ENCODE measurements at regions not wholly inside any gene's neighbourhood (a gene's known extent, or its start where the extent isn't known, plus 50 kb on each side); places are given as distances from the start of the nearest gene placed in this dataset.

GRCh38 chrX:36501169-36501702 lies 506.9 kb upstream of the FAM47C start:
- no peak for TF ChIP-seq CTCF (IDR thresholded peaks at IDR 0.05)
- peaks cover 0 to 6% (median 0%) of the 10 kb centered on the region in 4 donors for H3K27me3 ChIP-seq
- intact Hi-C loops (cut with DNase I), result no loop called here
- no peaks in the 10 kb centered on the region for H3K4me1 ChIP-seq
- no peak for FAIRE-seq
- DNase-seq, result no peak
- no peak for ATAC-seq
- no peaks in the 10 kb centered on the region for H3K36me3 ChIP-seq
- H3K4me3 ChIP-seq, result no peak overlapping the region
- no peaks in the 10 kb centered on the region for H3K9me3 ChIP-seq
- 73 to 83% methylated on average over 8 of the region's 8 CpGs for WGBS, 2 donors
- no peak overlapping the region for H3K27ac ChIP-seq

GRCh38 chrX:36504625-36505024 lies 503.5 kb upstream of the FAM47C start:
- no peak for FAIRE-seq
- no peak for TF ChIP-seq CTCF (IDR thresholded peaks at IDR 0.05)

GRCh38 chrX:36508042-36508441 lies 500.1 kb upstream of the FAM47C start:
- ATAC-seq (no peak), DNase-seq (no peak), FAIRE-seq (no peak)
- Histone ChIP-seq H3K9me3 (no peaks in the 10 kb centered on the region), H3K4me3 (no peak overlapping the region), H3K36me3 (no peaks in the 10 kb centered on the region), H3K27me3 (peaks cover 0 to 12% (median 0%) of the 10 kb centered on the region in 4 donors), H3K4me1 (no peaks in the 10 kb centered on the region), H3K27ac (no peak overlapping the region)
- intact Hi-C loops (cut with DNase I), result no loop called here
- TF ChIP-seq CTCF (IDR thresholded peaks at IDR 0.05), result no peak
- 27 to 73% methylated on average over 1 of the region's 1 CpG for WGBS, 2 donors

More at GRCh38 chrX:36504625-36505024, 503.5 kb upstream of the FAM47C start:
- Histone ChIP-seq H3K4me1 (no peaks in the 10 kb centered on the region), H3K4me3 (no peak overlapping the region), H3K36me3 (no peaks in the 10 kb centered on the region), H3K27me3 (peaks cover 0 to 6% (median 0%) of the 10 kb centered on the region in 4 donors), H3K9me3 (no peaks in the 10 kb centered on the region), H3K27ac (no peak overlapping the region)
- no peak for ATAC-seq
- intact Hi-C loops (cut with DNase I), result no loop called here
- DNase-seq, result no peak

GRCh38 chrX:36510736-36511135 lies 497.4 kb upstream of the FAM47C start:
- no peak overlapping the region for H3K27ac ChIP-seq
- no peaks in the 10 kb centered on the region for H3K4me1 ChIP-seq
- intact Hi-C loops (cut with DNase I), result no loop called here
- no peaks in the 10 kb centered on the region for H3K9me3 ChIP-seq
- no peak for FAIRE-seq
- no peak for ATAC-seq
- DNase-seq, result no peak
- H3K36me3 ChIP-seq, result no peaks in the 10 kb centered on the region
- H3K4me3 ChIP-seq, result no peak overlapping the region
- TF ChIP-seq CTCF (IDR thresholded peaks at IDR 0.05), result no peak
- H3K27me3 ChIP-seq, result peaks cover 0 to 7% (median 0%) of the 10 kb centered on the region in 4 donors

GRCh38 chrX:36528661-36529060 lies 479.5 kb upstream of the FAM47C start:
- ATAC-seq (no peak), DNase-seq (no peak), FAIRE-seq (peak; percentile 41)
- peaks cover 0 to 5% (median 0%) of the 10 kb centered on the region in 4 donors for H3K27me3 ChIP-seq
- no peak for TF ChIP-seq CTCF (IDR thresholded peaks at IDR 0.05)
- H3K36me3 ChIP-seq, result no peaks in the 10 kb centered on the region
- H3K27ac ChIP-seq, result no peak overlapping the region
- H3K4me1 ChIP-seq, result no peaks in the 10 kb centered on the region
- no peaks in the 10 kb centered on the region for H3K9me3 ChIP-seq
- 49 to 75% methylated on average over 1 of the region's 1 CpG for WGBS, 2 donors
- intact Hi-C loops (cut with DNase I), result no loop called here
- H3K4me3 ChIP-seq, result no peak overlapping the region
